ENCODE measurements at regions not wholly inside any gene's neighbourhood (a gene's known extent, or its start where the extent isn't known, plus 50 kb on each side); places are given as distances from the start of the nearest gene placed in this dataset.
A peak's percentile ranks its signal among the peaks of the same experiment; 100 is the strongest.

GRCh38 chr14:83197271-83197670 is 1663.6 kb upstream of the SEL1L start:
- no peaks in the 10 kb centered on the region for H3K9me3 ChIP-seq
- no peak for TF ChIP-seq EP300 (IDR thresholded peaks at IDR 0.05)

GRCh38 chr14:83207550-83207949 is 1673.9 kb upstream of the SEL1L start:
- H3K27ac ChIP-seq: no peak overlapping the region

More at GRCh38 chr14:83197271-83197670, 1663.6 kb upstream of the SEL1L start:
- Histone ChIP-seq H3K27ac (no peak overlapping the region), H3K4me3 (no peak overlapping the region), H3K36me3 (no peaks in the 10 kb centered on the region), H3K27me3 (no peaks in the 10 kb centered on the region), H3K4me1 (no peaks in the 10 kb centered on the region)
- 62% methylated on average over 3 of the region's 3 CpGs for WGBS
- DNase-seq (ENCODE audit: low spot score in 2 of 2): no peak

DNA sequence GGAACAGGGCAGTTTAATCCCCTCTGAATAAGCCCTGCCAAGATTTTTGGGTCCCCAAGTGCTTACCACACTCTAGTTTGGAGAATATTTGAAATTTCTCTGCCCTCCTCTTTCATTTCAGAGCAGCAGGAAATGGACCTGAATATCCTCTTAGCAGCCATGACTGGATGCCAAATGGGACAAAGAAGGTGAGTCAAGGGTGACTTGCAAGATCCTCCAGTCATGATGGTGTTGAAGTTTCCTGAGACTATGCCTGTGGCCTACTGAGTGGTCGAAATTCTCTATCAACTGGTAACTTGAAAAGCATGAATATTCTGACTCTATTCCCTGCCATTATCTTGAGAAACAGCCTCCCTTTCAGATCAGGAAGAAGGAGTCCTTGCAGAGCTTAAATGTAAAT is 1674.7 kb upstream of the SEL1L start:
- TF ChIP-seq EP300 (IDR thresholded peaks at IDR 0.05): no peak
- no peak for TF ChIP-seq POLR2A (IDR thresholded peaks at IDR 0.05)
- TF ChIP-seq, protein P1, sequence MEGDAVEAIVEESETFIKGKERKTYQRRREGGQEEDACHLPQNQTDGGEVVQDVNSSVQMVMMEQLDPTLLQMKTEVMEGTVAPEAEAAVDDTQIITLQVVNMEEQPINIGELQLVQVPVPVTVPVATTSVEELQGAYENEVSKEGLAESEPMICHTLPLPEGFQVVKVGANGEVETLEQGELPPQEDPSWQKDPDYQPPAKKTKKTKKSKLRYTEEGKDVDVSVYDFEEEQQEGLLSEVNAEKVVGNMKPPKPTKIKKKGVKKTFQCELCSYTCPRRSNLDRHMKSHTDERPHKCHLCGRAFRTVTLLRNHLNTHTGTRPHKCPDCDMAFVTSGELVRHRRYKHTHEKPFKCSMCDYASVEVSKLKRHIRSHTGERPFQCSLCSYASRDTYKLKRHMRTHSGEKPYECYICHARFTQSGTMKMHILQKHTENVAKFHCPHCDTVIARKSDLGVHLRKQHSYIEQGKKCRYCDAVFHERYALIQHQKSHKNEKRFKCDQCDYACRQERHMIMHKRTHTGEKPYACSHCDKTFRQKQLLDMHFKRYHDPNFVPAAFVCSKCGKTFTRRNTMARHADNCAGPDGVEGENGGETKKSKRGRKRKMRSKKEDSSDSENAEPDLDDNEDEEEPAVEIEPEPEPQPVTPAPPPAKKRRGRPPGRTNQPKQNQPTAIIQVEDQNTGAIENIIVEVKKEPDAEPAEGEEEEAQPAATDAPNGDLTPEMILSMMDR (IDR thresholded peaks at IDR 0.05): no peak
- no peak for TF ChIP-seq POLR2AphosphoS5 (IDR thresholded peaks at IDR 0.05)
- H3K4me3 ChIP-seq: no peak overlapping the region
- no peaks in the 10 kb centered on the region for H3K4me1 ChIP-seq
- H3K27ac ChIP-seq: no peak overlapping the region
- no peaks in the 10 kb centered on the region for H3K9me3 ChIP-seq
- no peaks in the 10 kb centered on the region for H3K27me3 ChIP-seq
- 80% methylated on average over 1 of the region's 1 CpG for WGBS
- DNase-seq (ENCODE audit: low spot score in 2 of 2): no peak
- H3K36me3 ChIP-seq: no peaks in the 10 kb centered on the region

More at GRCh38 chr14:83207550-83207949, 1673.9 kb upstream of the SEL1L start:
- 86% methylated on average over 1 of the region's 1 CpG for WGBS
- Histone ChIP-seq H3K27me3 (no peaks in the 10 kb centered on the region), H3K36me3 (no peaks in the 10 kb centered on the region), H3K4me3 (no peak overlapping the region), H3K9me3 (no peaks in the 10 kb centered on the region), H3K4me1 (no peaks in the 10 kb centered on the region)
- TF ChIP-seq EP300 (IDR thresholded peaks at IDR 0.05): no peak
- TF ChIP-seq POLR2A (IDR thresholded peaks at IDR 0.05): no peak
- TF ChIP-seq, protein P1 (IDR thresholded peaks at IDR 0.05): no peak
- TF ChIP-seq POLR2AphosphoS5 (IDR thresholded peaks at IDR 0.05): no peak
- no peak for DNase-seq (ENCODE audit: low spot score in 2 of 2)

DNA sequence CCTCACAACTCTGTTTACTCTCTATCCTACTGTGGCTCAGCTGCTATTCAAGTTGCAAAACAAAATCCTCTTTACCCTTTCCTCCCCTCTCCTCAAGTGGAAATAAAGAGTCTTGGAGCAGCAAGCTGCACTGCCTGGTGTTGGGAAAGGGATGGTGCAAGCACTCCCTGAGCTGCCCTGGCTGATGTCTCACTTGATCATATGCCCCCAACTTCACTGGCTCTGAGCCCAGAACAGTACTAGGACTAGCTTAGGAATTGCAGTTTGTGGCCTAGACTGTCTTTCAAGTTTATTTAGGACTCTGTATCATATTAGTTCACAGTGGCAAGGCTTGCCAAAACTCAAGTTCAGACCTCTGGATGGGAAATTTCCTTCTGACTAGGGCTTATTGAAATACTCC is 1683.8 kb upstream of the SEL1L start:
- Histone ChIP-seq H3K4me1 (no peaks in the 10 kb centered on the region), H3K9me3 (no peaks in the 10 kb centered on the region), H3K4me3 (no peak overlapping the region), H3K36me3 (no peaks in the 10 kb centered on the region), H3K27ac (no peak overlapping the region), H3K27me3 (no peaks in the 10 kb centered on the region)
- peak in 1 of 2 donors; percentile 75 for DNase-seq (ENCODE audit: low spot score in 2 of 2)
- TF ChIP-seq, protein P1 (IDR thresholded peaks at IDR 0.05): no peak
- TF ChIP-seq POLR2AphosphoS5 (IDR thresholded peaks at IDR 0.05): peak in 1 of 3 donors; percentile 29

DNA sequence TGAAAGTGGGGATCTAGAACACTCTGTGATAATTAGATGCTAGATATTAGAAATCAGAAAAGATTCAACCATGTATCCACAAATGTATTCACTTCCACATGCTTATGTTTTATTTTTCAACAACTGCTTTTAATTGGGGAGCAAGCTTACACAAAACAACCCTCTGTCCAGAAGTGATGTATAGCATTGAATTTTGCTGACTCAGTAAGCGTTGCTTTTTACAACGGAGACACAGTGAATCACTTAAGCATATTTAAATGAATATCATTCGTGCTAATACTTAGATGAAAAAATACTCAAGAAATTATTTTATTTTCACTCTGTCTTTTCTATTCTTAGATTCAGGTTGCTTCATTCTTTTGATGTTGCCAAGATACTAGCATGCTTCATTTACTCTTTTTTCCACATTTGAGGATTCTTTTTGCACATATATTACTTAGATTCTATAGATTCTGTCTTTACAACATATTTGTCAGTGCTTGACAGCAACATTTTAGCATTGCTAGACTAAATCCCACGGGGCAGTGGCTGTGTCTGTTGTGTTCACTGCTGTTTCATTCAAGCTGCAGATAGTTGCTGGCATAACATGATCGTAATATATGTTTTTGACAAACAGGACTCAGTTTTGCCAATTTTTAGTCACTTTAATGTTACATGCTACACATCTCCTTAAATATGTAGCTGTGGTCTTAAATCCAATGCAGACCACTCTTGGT is 1714.4 kb upstream of the SEL1L start:
- Histone ChIP-seq H3K4me3 (no peak overlapping the region), H3K4me1 (no peaks in the 10 kb centered on the region), H3K27ac (no peak overlapping the region), H3K9me3 (no peaks in the 10 kb centered on the region), H3K36me3 (no peaks in the 10 kb centered on the region), H3K27me3 (no peaks in the 10 kb centered on the region)
- TF ChIP-seq POLR2A (IDR thresholded peaks at IDR 0.05): no peak
- TF ChIP-seq, protein P1 (IDR thresholded peaks at IDR 0.05): no peak
- TF ChIP-seq POLR2AphosphoS5 (IDR thresholded peaks at IDR 0.05): no peak
- no peak for TF ChIP-seq EP300 (IDR thresholded peaks at IDR 0.05)
- 46% methylated on average over 5 of the region's 5 CpGs for whole genome bisulfite sequencing
- no peak for DNase-seq (ENCODE audit: low spot score in 2 of 2)

DNA sequence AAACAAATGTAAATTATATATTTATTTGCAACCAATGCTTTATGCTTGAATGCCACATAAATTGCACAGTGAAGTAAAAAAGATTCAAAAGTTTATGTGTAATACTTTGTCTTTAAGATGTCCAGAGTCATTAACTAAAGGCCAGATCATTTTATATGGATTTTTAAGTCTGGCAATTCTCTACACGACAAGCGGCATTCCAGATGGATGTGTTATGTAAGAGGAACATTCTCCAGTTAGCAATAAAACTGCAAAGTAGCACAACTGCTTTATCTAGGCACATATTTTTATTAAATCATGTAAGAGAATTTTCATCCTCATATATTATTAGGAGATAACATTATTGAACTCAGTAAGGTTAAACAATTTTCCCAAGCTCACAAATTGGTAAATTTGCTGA is 1717.7 kb upstream of the SEL1L start:
- Histone ChIP-seq H3K4me3 (no peak overlapping the region), H3K36me3 (no peaks in the 10 kb centered on the region), H3K27me3 (no peaks in the 10 kb centered on the region), H3K4me1 (no peaks in the 10 kb centered on the region), H3K9me3 (no peaks in the 10 kb centered on the region), H3K27ac (no peak overlapping the region)
- 58% methylated on average over 2 of the region's 2 CpGs for WGBS
- no peak for TF ChIP-seq POLR2AphosphoS5 (IDR thresholded peaks at IDR 0.05)
- no peak for TF ChIP-seq POLR2A (IDR thresholded peaks at IDR 0.05)
- TF ChIP-seq EP300 (IDR thresholded peaks at IDR 0.05): no peak
- TF ChIP-seq, protein P1 (IDR thresholded peaks at IDR 0.05): no peak
- DNase-seq (ENCODE audit: low spot score in 2 of 2): no peak
